Activated CD8-positive, alpha-beta T cell treated with anti-CD3 and anti-CD28 coated beads, Interleukin-2, amount 10 ng/mL, durations not matched to agents 7 days and 5 days (primary cell): ENCODE measurements at regions not wholly inside any gene's neighbourhood (a gene's known extent, or its start where the extent isn't known, plus 50 kb on each side); places are given as distances from the start of the nearest gene placed in this dataset.

ENCODE experiments used
- ATAC-seq: fragments of 150-1000 bp; cut with Tn5 transposase; one replicate; pipeline ENCODE4 v1.10.0; 2021; ENCODE audit warnings: moderate library complexity
- CTCF ChIA-PET: fragments of 350-600 bp; sonication (Branson Sonifier 250); formaldehyde crosslinking; loops from one replicate; lab custom pipeline; 2021; ENCODE audit warnings: antibody characterized with exemption; lab: Charles Lee
- POLR2A ChIA-PET: fragments of 350-600 bp; sonication (Branson Sonifier 250); formaldehyde crosslinking; loops from one replicate; lab custom pipeline; 2021; ENCODE audit warnings: antibody characterized with exemption; lab: Charles Lee
- DNase-seq: peaks from one replicate; pipeline ENCODE4 v3.0.0-alpha.2; 2020
- H3K27ac Mint-ChIP-seq: one replicate; pipeline ENCODE4 v1.8.0; 2021; ENCODE audit warnings: mild to moderate bottlenecking, mixed read lengths
- H3K27me3 Mint-ChIP-seq: one replicate; pipeline ENCODE4 v1.8.0; 2021; ENCODE audit warnings: low read depth, mixed read lengths
- H3K36me3 Mint-ChIP-seq: one replicate; pipeline ENCODE4 v1.8.0; 2021; ENCODE audit warnings: low read depth, mixed read lengths
- H3K4me1 Mint-ChIP-seq: one replicate; pipeline ENCODE4 v1.8.0; 2021; ENCODE audit warnings: low read depth, mixed read lengths
- H3K4me3 Mint-ChIP-seq: one replicate; pipeline ENCODE4 v1.8.0; 2021; ENCODE audit warnings: mild to moderate bottlenecking, mixed read lengths
- H3K9me3 Mint-ChIP-seq: one replicate; pipeline ENCODE4 v1.8.0; 2022; ENCODE audit warnings: mixed read lengths; ENCODE audit not compliant: insufficient read depth

DNA sequence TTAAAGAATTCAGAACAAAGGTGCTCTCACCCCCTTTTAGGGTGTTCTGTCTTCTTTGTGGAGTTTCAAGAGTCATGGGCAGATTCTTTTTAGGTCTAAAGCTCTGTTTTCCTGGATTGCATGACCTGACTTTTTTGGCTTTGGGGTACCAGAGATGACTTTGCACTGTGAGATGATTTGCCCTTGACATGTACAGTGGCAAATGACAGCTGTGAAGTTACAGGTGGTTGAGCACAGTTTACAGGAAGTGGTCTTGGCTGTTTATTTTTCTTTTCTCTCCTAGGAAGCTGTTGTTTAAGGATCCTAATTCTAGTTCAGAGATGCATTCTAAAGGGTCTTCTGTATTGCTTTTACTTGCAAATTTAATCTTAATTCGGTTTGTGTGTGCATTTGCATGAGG lies 83.8 kb upstream of the METAP2 start:
- H3K36me3 Mint-ChIP-seq = peaks cover 3% of the 10 kb centered on the region
- ATAC-seq (no peak), DNase-seq (no peak)
- POLR2A ChIA-PET = no interaction called here
- CTCF ChIA-PET = no interaction called here
- H3K4me1 Mint-ChIP-seq = no peaks in the 10 kb centered on the region
- H3K4me3 Mint-ChIP-seq = no peak overlapping the region
- no peak overlapping the region for H3K27ac Mint-ChIP-seq
- peaks cover 2% of the 10 kb centered on the region for H3K27me3 Mint-ChIP-seq
- H3K9me3 Mint-ChIP-seq = peaks cover 13% of the 10 kb centered on the region

DNA sequence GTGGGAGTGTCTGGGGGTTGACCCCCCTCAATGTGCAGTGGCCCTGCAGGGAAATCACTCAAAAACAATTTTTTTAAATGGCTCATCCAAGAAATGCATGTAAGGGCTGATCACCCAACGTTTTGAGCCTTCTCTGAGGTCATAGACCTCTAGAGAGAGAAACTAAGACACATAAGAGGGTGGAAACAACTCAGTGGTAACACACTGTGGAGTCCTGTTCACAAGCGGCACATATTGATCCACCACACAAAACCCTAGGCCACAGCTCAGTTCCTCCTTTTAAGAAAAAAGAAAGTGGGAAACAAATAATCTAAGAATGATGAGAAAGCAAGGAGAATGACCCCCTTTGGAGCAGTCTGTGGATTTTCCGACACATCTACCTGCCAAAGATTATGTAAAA lies 83.0 kb upstream of the METAP2 start:
- no peak overlapping the region for H3K27ac Mint-ChIP-seq
- no peak overlapping the region for H3K4me3 Mint-ChIP-seq
- peaks cover 13% of the 10 kb centered on the region for H3K9me3 Mint-ChIP-seq
- ATAC-seq = no peak
- DNase-seq = no peak
- no peaks in the 10 kb centered on the region for H3K4me1 Mint-ChIP-seq
- CTCF ChIA-PET = no interaction called here
- POLR2A ChIA-PET = no interaction called here
- peaks cover 6% of the 10 kb centered on the region for H3K27me3 Mint-ChIP-seq
- peaks cover 3% of the 10 kb centered on the region for H3K36me3 Mint-ChIP-seq

GRCh38 chr12:95393191-95393790 lies 80.7 kb upstream of the METAP2 start:
- POLR2A ChIA-PET = no interaction called here
- H3K27me3 Mint-ChIP-seq = peaks cover 15% of the 10 kb centered on the region
- no peaks in the 10 kb centered on the region for H3K4me1 Mint-ChIP-seq

GRCh38 chr12:95395696-95396095 lies 78.3 kb upstream of the METAP2 start:
- no peaks in the 10 kb centered on the region for H3K4me1 Mint-ChIP-seq
- H3K27ac Mint-ChIP-seq = no peak overlapping the region
- no peak overlapping the region for H3K4me3 Mint-ChIP-seq
- ChIA-PET POLR2A (no interaction called here), CTCF (no interaction called here)
- DNase-seq (no peak), ATAC-seq (no peak)
- peaks cover 3% of the 10 kb centered on the region for H3K36me3 Mint-ChIP-seq
- H3K27me3 Mint-ChIP-seq = peaks cover 17% of the 10 kb centered on the region
- H3K9me3 Mint-ChIP-seq = peaks cover 13% of the 10 kb centered on the region

More at GRCh38 chr12:95393191-95393790, 80.7 kb upstream of the METAP2 start:
- DNase-seq = no peak
- no peak for ATAC-seq
- peaks cover 13% of the 10 kb centered on the region for H3K9me3 Mint-ChIP-seq
- peaks cover 3% of the 10 kb centered on the region for H3K36me3 Mint-ChIP-seq
- CTCF ChIA-PET = interaction anchor here (1.5 kb wide), 1 partner anchor 36 kb away, joined by 3 read pairs; no protein-coding TSS in a partner anchor
- no peak overlapping the region for H3K27ac Mint-ChIP-seq
- no peak overlapping the region for H3K4me3 Mint-ChIP-seq

GRCh38 chr12:95396849-95397468 lies 77.0 kb upstream of the METAP2 start:
- Mint-ChIP-seq H3K27me3 (peaks cover 18% of the 10 kb centered on the region), H3K4me1 (no peaks in the 10 kb centered on the region), H3K4me3 (no peak overlapping the region), H3K36me3 (peaks cover 3% of the 10 kb centered on the region), H3K9me3 (peaks cover 8% of the 10 kb centered on the region), H3K27ac (no peak overlapping the region)
- DNase-seq = no peak
- ATAC-seq = no peak
- POLR2A ChIA-PET = no interaction called here
- CTCF ChIA-PET = no interaction called here

DNA sequence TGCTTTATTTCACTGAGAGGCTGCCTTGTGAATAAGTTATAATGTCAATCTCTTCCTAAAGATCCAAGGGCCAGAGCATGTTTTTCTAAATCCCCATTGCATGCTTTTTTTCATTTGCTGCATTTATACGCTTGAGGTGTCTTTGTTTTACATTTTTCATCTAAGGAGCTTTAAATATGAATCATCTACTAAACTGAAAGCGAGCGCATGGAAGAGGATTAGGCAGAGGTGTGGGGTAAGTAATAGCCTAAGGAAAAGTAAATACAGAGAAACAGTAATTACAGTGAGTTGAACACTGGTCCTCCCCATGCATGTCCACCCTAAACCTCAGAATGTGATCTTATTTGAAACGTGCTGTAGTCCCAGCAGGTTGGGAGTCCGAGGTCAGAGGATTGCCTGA lies 76.4 kb upstream of the METAP2 start:
- no peak overlapping the region for H3K27ac Mint-ChIP-seq
- peaks cover 18% of the 10 kb centered on the region for H3K27me3 Mint-ChIP-seq
- ChIA-PET CTCF (no interaction called here), POLR2A (no interaction called here)
- H3K4me1 Mint-ChIP-seq = no peaks in the 10 kb centered on the region
- ATAC-seq (no peak), DNase-seq (no peak)
- no peak overlapping the region for H3K4me3 Mint-ChIP-seq
- peaks cover 5% of the 10 kb centered on the region for H3K9me3 Mint-ChIP-seq
- H3K36me3 Mint-ChIP-seq = peaks cover 3% of the 10 kb centered on the region

DNA sequence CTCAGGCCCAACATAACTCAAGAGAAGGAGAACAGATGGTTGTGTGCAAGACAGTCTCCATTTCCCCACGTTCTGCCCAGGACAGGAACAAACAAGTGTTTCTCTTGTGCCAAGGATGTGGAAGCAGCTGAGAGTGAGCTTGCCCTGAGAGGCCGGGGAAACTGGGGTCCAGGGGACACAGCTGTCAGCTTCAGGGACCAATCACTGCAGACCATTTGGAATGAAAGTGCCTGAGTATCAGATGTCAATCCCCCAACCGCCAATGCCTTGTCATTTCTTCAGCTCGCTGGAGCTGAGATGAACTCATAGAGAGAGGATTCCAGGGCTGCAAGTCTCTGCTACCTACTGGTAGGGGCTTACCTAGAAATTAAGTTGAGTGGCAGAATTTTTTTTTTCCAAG lies 71.9 kb upstream of the METAP2 start:
- Mint-ChIP-seq H3K4me1 (no peaks in the 10 kb centered on the region), H3K27me3 (peaks cover 11% of the 10 kb centered on the region), H3K36me3 (no peaks in the 10 kb centered on the region), H3K9me3 (no peaks in the 10 kb centered on the region), H3K4me3 (no peak overlapping the region), H3K27ac (no peak overlapping the region)
- DNase-seq = no peak
- ChIA-PET CTCF (no interaction called here), POLR2A (no interaction called here)
- ATAC-seq = no peak

DNA sequence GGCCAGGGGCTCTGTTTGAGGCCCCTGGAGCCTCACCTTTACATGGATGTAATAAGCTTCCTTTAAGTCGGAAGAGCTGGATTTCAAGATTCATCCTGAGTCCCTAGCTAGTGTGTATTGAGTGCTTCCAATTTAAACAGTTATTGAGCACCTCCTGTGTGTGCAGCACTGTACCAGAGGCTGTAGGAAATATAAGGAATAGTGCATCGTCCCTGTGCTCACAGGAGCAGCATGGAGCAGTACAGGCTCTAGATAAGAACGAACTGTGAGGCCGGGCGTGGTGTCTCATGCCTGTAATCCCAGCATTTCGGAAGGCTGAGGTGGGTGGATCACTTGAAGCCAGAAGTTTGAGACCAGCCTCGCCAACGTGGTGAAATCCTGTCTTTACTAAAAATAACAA lies 65.8 kb upstream of the METAP2 start:
- no peak for ATAC-seq
- Mint-ChIP-seq H3K4me3 (no peak overlapping the region), H3K27ac (no peak overlapping the region), H3K9me3 (no peaks in the 10 kb centered on the region), H3K36me3 (no peaks in the 10 kb centered on the region), H3K27me3 (peaks cover 2% of the 10 kb centered on the region), H3K4me1 (no peaks in the 10 kb centered on the region)
- no peak for DNase-seq
- POLR2A ChIA-PET = no interaction called here
- CTCF ChIA-PET = no interaction called here

DNA sequence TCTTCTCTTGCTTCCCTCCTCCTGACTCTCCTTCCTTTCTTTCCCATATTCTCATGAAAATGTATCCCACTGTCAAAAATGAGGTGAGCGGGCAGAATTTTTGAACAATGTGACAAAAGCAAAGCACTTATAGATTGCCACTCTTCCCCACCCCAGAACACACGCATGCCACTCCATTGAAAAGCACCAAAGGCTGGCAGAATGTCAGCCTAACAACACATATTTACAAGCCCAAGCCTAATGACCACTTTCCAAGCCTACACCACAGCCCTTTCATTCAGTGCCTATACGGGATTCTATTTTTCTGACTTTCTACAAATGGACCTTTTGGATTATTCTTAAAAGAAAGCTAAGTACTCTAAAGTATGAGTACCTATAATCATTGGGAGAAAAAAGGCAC lies 62.9 kb upstream of the METAP2 start:
- DNase-seq (no peak), ATAC-seq (no peak)
- Mint-ChIP-seq H3K9me3 (no peaks in the 10 kb centered on the region), H3K36me3 (no peaks in the 10 kb centered on the region), H3K27ac (no peak overlapping the region), H3K27me3 (peaks cover 2% of the 10 kb centered on the region), H3K4me3 (no peak overlapping the region), H3K4me1 (no peaks in the 10 kb centered on the region)
- CTCF ChIA-PET = no interaction called here
- POLR2A ChIA-PET = no interaction called here

- H3K4me3 Mint-ChIP-seq = no peak overlapping the region
- H3K27ac Mint-ChIP-seq = no peak overlapping the region
- H3K27me3 Mint-ChIP-seq = peaks cover 2% of the 10 kb centered on the region
- H3K4me1 Mint-ChIP-seq = no peaks in the 10 kb centered on the region
- DNase-seq = no peak
- CTCF ChIA-PET = interaction anchor here (1.6 kb wide), 1 partner anchor 15 kb away, joined by 3 read pairs; no protein-coding TSS in a partner anchor
- POLR2A ChIA-PET = no interaction called here
- no peaks in the 10 kb centered on the region for H3K36me3 Mint-ChIP-seq
- no peaks in the 10 kb centered on the region for H3K9me3 Mint-ChIP-seq
- no peak for ATAC-seq
These were observed 62.5 kb upstream of the METAP2 start for GRCh38 chr12:95411466-95411865.

- H3K4me1 Mint-ChIP-seq = no peaks in the 10 kb centered on the region
- no peaks in the 10 kb centered on the region for H3K36me3 Mint-ChIP-seq
- ChIA-PET POLR2A (no interaction called here), CTCF (interaction anchor here (1.6 kb wide), 1 partner anchor 14 kb away, joined by 3 read pairs; no protein-coding TSS in a partner anchor)
- DNase-seq (no peak), ATAC-seq (no peak)
- no peaks in the 10 kb centered on the region for H3K9me3 Mint-ChIP-seq
- no peak overlapping the region for H3K4me3 Mint-ChIP-seq
- no peak overlapping the region for H3K27ac Mint-ChIP-seq
- H3K27me3 Mint-ChIP-seq = peaks cover 2% of the 10 kb centered on the region
These were observed 61.3 kb upstream of the METAP2 start for GRCh38 chr12:95412482-95413311.

DNA sequence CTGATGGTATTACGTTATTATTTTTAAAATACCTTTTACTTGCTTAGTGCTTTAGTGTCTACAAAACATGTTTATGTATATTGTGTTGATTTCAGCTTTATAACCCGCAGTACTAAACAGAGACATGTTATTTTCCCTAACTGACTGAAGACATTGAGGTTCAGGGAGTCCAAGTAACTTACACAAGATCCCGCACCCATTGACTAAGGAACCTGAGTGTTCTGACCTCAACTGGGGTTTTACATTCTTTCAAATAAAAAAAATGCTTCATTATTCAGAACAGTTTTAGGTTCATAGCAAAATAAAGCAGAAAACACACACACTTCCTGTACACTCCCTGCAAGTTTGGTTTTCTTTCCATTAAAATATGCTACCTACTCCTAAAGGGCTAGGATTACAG lies 60.4 kb upstream of the METAP2 start:
- ATAC-seq = no peak
- Mint-ChIP-seq H3K4me1 (no peaks in the 10 kb centered on the region), H3K27ac (no peak overlapping the region), H3K4me3 (no peak overlapping the region), H3K27me3 (peaks cover 2% of the 10 kb centered on the region), H3K9me3 (no peaks in the 10 kb centered on the region), H3K36me3 (no peaks in the 10 kb centered on the region)
- no peak for DNase-seq
- ChIA-PET POLR2A (no interaction called here), CTCF (no interaction called here)
